Gastroesophageal sphincter (tissue), 4 donors: ENCODE measurements at regions not wholly inside any gene's neighbourhood (a gene's known extent, or its start where the extent isn't known, plus 50 kb on each side); places are given as distances from the start of the nearest gene placed in this dataset.

ENCODE experiments used
- ATAC-seq: fragments of 150-250 bp; one replicate; pipeline ENCODE4 v1.9.1; 2016; ENCODE audit warnings: mild to moderate bottlenecking, moderate library complexity
- H3K27ac ChIP-seq, 4 donors: fragments of 200-600 bp; sonication (generic) in 3 of 4; 1 replicate in 3 of 4; 2 replicates in 1 of 4; pipeline ENCODE4 v1.5.1; 2016 to 2019
- H3K27me3 ChIP-seq: fragments of 200-600 bp; sonication (generic); one replicate; pipeline ENCODE4 v1.5.1; 2019
- H3K36me3 ChIP-seq, 2 donors: fragments of 200-600 bp; sonication (generic); one replicate each; pipeline ENCODE4 v1.5.1; 2019; ENCODE audit warnings: control low read depth in 1 of 2
- H3K4me1 ChIP-seq, 3 donors: fragments of 200-600 bp; sonication (generic); 1 replicate in 2 of 3; 2 replicates in 1 of 3; pipeline ENCODE4 v1.5.1; 2016 to 2019; ENCODE audit warnings: control low read depth in 2 of 3
- H3K4me3 ChIP-seq, 2 donors: fragments of 200-600 bp; sonication (generic); one replicate each; pipeline ENCODE4 v1.5.1; 2019; ENCODE audit warnings: mild to moderate bottlenecking in 1 of 2, moderate library complexity in 1 of 2
- H3K9me3 ChIP-seq, 3 donors: fragments of 200-600 bp; sonication (generic); one replicate each; pipeline ENCODE4 v1.5.1; 2017 to 2019; ENCODE audit warnings: control low read depth in 2 of 3
- CTCF ChIP-seq, 4 experiments: fragments of 200-600 bp in 2 of 4; fragments of 450-650 bp in 2 of 4; sonication (generic) in 1 of 4; IDR thresholded peaks; one replicate each; pipeline ENCODE4 v1.5.1; 2017 to 2019; ENCODE audit warnings: antibody characterized with exemption in 4 of 4, mild to moderate bottlenecking in 2 of 4, moderate library complexity in 2 of 4
- EP300 ChIP-seq: sonication (generic); formaldehyde crosslinking; IDR thresholded peaks from one replicate; pipeline ENCODE4 v1.6.1; 2017; ENCODE audit warnings: antibody characterized with exemption, mild to moderate bottlenecking
- POLR2A ChIP-seq, 2 donors: fragments of 450-650 bp; IDR thresholded peaks; one replicate each; pipeline ENCODE4 v1.6.1; 2017; ENCODE audit warnings: antibody characterized with exemption in 2 of 2, mild to moderate bottlenecking in 2 of 2, moderate library complexity in 1 of 2
- POLR2AphosphoS5 ChIP-seq: sonication (generic); formaldehyde crosslinking; IDR thresholded peaks from one replicate; pipeline ENCODE4 v1.6.1; 2017; ENCODE audit warnings: antibody characterized with exemption
- WGBS, 2 donors: methylation state at CpG; one replicate each; pipeline ENCODE4 v1.1.5; 2018; ENCODE audit warnings: low coverage in 1 of 2; 5-methylcytosine and 5-hydroxymethylcytosine counted together

GRCh38 chr10:78981257-78981969, 87.4 kb upstream of the ZMIZ1 start:
- no peak for ATAC-seq
- H3K27ac ChIP-seq, result no peak overlapping the region
- peaks cover 0 to 35% (median 0%) of the 10 kb centered on the region in 3 donors for H3K4me1 ChIP-seq
- H3K9me3 ChIP-seq, result no peaks in the 10 kb centered on the region
- TF ChIP-seq CTCF (IDR thresholded peaks at IDR 0.05) (no peak), POLR2A (IDR thresholded peaks at IDR 0.05) (no peak), EP300 (no peak), POLR2AphosphoS5 (no peak)
- H3K36me3 ChIP-seq, result no peaks in the 10 kb centered on the region
- 58% methylated on average over 4 of the region's 6 CpGs; no CpG with 5 or more reads in 1 of the 2 donors for WGBS, 2 donors
- no peak overlapping the region for H3K4me3 ChIP-seq
- no peaks in the 10 kb centered on the region for H3K27me3 ChIP-seq

GRCh38 chr10:78981970-78982281, 86.8 kb upstream of the ZMIZ1 start:
- no peak for TF ChIP-seq POLR2AphosphoS5
- no peak for TF ChIP-seq EP300
- Histone ChIP-seq H3K27me3 (no peaks in the 10 kb centered on the region), H3K9me3 (no peaks in the 10 kb centered on the region), H3K27ac (no peak overlapping the region), H3K4me1 (peaks cover 0 to 35% (median 0%) of the 10 kb centered on the region in 3 donors), H3K4me3 (no peak overlapping the region), H3K36me3 (no peaks in the 10 kb centered on the region)
- no CpG with 5 or more reads among the region's 4 CpGs for WGBS, 2 donors
- peak; percentile 40 for ATAC-seq

- no peaks in the 10 kb centered on the region for H3K9me3 ChIP-seq
- no peak overlapping the region for H3K27ac ChIP-seq
- H3K4me3 ChIP-seq, result no peak overlapping the region
- no peaks in the 10 kb centered on the region for H3K36me3 ChIP-seq
- H3K4me1 ChIP-seq, result peaks cover 0 to 28% (median 0%) of the 10 kb centered on the region in 3 donors
- WGBS, 2 donors, result 60 to 83% methylated on average over 1 to 2 of the region's 6 CpGs
- H3K27me3 ChIP-seq, result no peaks in the 10 kb centered on the region
- no peak for ATAC-seq
- TF ChIP-seq POLR2AphosphoS5, result no peak
- no peak for TF ChIP-seq EP300
- no peak for TF ChIP-seq POLR2A (IDR thresholded peaks at IDR 0.05)
- no peak for TF ChIP-seq CTCF (IDR thresholded peaks at IDR 0.05)
Observed at GRCh38 chr10:78982726-78983125, 86.0 kb upstream of the ZMIZ1 start.

GRCh38 chr10:78983608-78984007, 85.2 kb upstream of the ZMIZ1 start:
- Histone ChIP-seq H3K4me1 (peaks cover 0 to 23% (median 0%) of the 10 kb centered on the region in 3 donors), H3K27ac (no peak overlapping the region), H3K36me3 (no peaks in the 10 kb centered on the region), H3K4me3 (no peak overlapping the region), H3K27me3 (no peaks in the 10 kb centered on the region), H3K9me3 (no peaks in the 10 kb centered on the region)
- TF ChIP-seq CTCF (IDR thresholded peaks at IDR 0.05) (no peak), POLR2AphosphoS5 (no peak), EP300 (no peak), POLR2A (IDR thresholded peaks at IDR 0.05) (no peak)
- ATAC-seq, result no peak
- WGBS, 2 donors, result 81 to 86% methylated on average over 4 of the region's 4 CpGs

GRCh38 chr10:78985973-78986818, 82.6 kb upstream of the ZMIZ1 start:
- Histone ChIP-seq H3K9me3 (peaks cover 0 to 6% (median 0%) of the 10 kb centered on the region in 3 donors), H3K4me1 (peaks cover 0 to 10% (median 0%) of the 10 kb centered on the region in 3 donors), H3K4me3 (no peak overlapping the region), H3K27ac (no peak overlapping the region), H3K27me3 (no peaks in the 10 kb centered on the region), H3K36me3 (no peaks in the 10 kb centered on the region)
- TF ChIP-seq POLR2AphosphoS5, result peak; percentile 8
- TF ChIP-seq CTCF (IDR thresholded peaks at IDR 0.05), result no peak
- no peak for TF ChIP-seq EP300
- no peak for TF ChIP-seq POLR2A (IDR thresholded peaks at IDR 0.05)
- 82 to 88% methylated on average over 4 to 8 of the region's 8 CpGs for WGBS, 2 donors
- no peak for ATAC-seq
